Parathyroid adenoma (tissue), 2 donors: ENCODE measurements at regions not wholly inside any gene's neighbourhood (a gene's known extent, or its start where the extent isn't known, plus 50 kb on each side); places are given as distances from the start of the nearest gene placed in this dataset.
"Not testable (repeated sequence)": the region's sequence is repeated elsewhere in the genome, so short reads cannot be mapped to it uniquely, and the experiment has no call there.

ENCODE experiments used
- H2AFZ ChIP-seq: fragments of 300-600 bp; sonication (generic); one replicate; pipeline ENCODE4 v1.7.0; 2017; ENCODE audit warnings: antibody characterized with exemption, mild to moderate bottlenecking
- H3K27ac ChIP-seq: fragments of 300-600 bp; sonication (generic); one replicate; pipeline ENCODE4 v1.7.0; 2017
- H3K27me3 ChIP-seq: fragments of 300-600 bp; sonication (generic); one replicate; pipeline ENCODE4 v1.7.0; 2017; ENCODE audit warnings: low read length; ENCODE audit not compliant: control insufficient read depth, insufficient read depth
- H3K36me3 ChIP-seq: fragments of 300-600 bp; sonication (generic); one replicate; pipeline ENCODE4 v1.7.0; 2017; ENCODE audit warnings: low read length; ENCODE audit not compliant: control insufficient read depth, insufficient read depth
- H3K4me1 ChIP-seq: fragments of 300-600 bp; sonication (generic); one replicate; pipeline ENCODE4 v1.7.0; 2017; ENCODE audit warnings: control low read depth
- H3K4me2 ChIP-seq: fragments of 300-600 bp; sonication (generic); one replicate; pipeline ENCODE4 v1.7.0; 2017; ENCODE audit warnings: low read length
- H3K4me3 ChIP-seq: fragments of 300-600 bp; sonication (generic); one replicate; pipeline ENCODE4 v1.7.0; 2017; ENCODE audit warnings: low read depth, low read length
- H3K79me2 ChIP-seq: fragments of 300-600 bp; sonication (generic); one replicate; pipeline ENCODE4 v1.7.0; 2017; ENCODE audit warnings: control low read depth
- H3K9ac ChIP-seq: fragments of 300-600 bp; sonication (generic); one replicate; pipeline ENCODE4 v1.7.0; 2017; ENCODE audit warnings: mild to moderate bottlenecking
- H3K9me3 ChIP-seq: fragments of 300-600 bp; sonication (generic); one replicate; pipeline ENCODE4 v1.7.0; 2017; ENCODE audit warnings: low read length; ENCODE audit not compliant: control insufficient read depth
- TF ChIP-seq, protein P1 (sequence below): fragments of 300-600 bp; sonication (generic); IDR thresholded peaks from one replicate; pipeline ENCODE4 v1.7.0; 2017; ENCODE audit warnings: antibody characterized with exemption, mild to moderate bottlenecking
- donor health status: primary hyperparathyroidism.

DNA sequence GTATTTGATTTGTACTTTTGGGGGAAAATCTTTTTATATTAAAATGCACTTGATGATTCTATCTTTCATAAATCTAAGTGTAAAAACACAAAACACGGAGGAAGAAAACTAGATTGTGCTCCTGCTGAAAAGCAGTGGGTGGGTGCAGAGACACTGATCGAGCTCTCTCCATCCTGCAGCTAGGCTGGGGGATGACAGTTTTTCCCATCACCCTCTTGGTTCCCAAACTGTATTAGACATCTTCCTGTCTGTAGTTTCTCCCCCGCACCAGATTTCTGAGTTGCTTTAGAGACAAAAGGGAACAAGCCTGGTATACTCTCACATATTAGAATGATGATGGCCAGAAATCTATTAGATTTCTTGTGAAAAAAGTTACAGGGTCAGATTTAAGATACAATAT, 99.6 kb downstream of the FAM114A2 start:
- no peaks in the 10 kb centered on the region for H3K4me1 ChIP-seq
- H3K9me3 ChIP-seq = no peaks in the 10 kb centered on the region
- H3K27ac ChIP-seq = no peak overlapping the region
- H3K79me2 ChIP-seq = no peaks in the 10 kb centered on the region
- no peaks in the 10 kb centered on the region for H3K36me3 ChIP-seq
- H3K4me2 ChIP-seq = no peak overlapping the region
- no peak overlapping the region for H2AFZ ChIP-seq
- no peaks in the 10 kb centered on the region for H3K27me3 ChIP-seq
- TF ChIP-seq, protein P1, sequence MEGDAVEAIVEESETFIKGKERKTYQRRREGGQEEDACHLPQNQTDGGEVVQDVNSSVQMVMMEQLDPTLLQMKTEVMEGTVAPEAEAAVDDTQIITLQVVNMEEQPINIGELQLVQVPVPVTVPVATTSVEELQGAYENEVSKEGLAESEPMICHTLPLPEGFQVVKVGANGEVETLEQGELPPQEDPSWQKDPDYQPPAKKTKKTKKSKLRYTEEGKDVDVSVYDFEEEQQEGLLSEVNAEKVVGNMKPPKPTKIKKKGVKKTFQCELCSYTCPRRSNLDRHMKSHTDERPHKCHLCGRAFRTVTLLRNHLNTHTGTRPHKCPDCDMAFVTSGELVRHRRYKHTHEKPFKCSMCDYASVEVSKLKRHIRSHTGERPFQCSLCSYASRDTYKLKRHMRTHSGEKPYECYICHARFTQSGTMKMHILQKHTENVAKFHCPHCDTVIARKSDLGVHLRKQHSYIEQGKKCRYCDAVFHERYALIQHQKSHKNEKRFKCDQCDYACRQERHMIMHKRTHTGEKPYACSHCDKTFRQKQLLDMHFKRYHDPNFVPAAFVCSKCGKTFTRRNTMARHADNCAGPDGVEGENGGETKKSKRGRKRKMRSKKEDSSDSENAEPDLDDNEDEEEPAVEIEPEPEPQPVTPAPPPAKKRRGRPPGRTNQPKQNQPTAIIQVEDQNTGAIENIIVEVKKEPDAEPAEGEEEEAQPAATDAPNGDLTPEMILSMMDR = no peak
- H3K4me3 ChIP-seq = no peak overlapping the region
- H3K9ac ChIP-seq = no peak overlapping the region

DNA sequence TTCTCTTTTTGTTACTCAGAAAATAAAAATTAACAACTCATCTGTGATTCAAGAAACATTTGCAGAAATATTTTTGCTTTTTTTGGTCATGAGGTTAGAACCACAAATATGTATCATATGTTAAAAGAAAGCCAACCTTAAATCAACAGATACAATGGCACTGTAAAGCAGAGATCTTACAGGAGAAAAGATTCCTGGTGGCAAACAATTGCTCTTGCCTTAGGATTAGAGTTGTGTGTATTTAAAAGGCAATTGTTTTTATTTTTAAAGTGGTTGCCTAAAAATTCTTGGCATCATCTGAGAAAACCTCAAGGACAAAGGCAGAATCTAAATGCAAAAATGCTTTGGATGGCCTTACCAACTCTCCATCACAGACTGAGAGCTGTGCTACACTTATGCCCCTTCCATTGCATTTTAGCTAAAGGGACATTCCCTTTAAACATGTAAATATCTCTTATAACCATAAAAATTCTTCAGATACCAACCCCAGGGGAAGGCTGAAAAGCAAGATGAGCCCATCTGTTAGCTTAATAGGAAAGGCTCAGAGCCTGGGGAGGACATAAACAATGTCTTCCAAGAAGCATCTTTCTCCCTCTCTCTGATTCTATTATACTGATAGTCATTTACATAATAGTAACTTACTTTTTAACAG, 100.4 kb downstream of the FAM114A2 start:
- H3K79me2 ChIP-seq = no peaks in the 10 kb centered on the region
- TF ChIP-seq, protein P1 = no peak
- no peaks in the 10 kb centered on the region for H3K9me3 ChIP-seq
- no peak overlapping the region for H3K27ac ChIP-seq
- H3K9ac ChIP-seq = no peak overlapping the region
- no peaks in the 10 kb centered on the region for H3K4me1 ChIP-seq
- no peak overlapping the region for H3K4me3 ChIP-seq
- no peaks in the 10 kb centered on the region for H3K36me3 ChIP-seq
- H3K4me2 ChIP-seq = no peak overlapping the region
- no peaks in the 10 kb centered on the region for H3K27me3 ChIP-seq
- H2AFZ ChIP-seq = no peak overlapping the region

DNA sequence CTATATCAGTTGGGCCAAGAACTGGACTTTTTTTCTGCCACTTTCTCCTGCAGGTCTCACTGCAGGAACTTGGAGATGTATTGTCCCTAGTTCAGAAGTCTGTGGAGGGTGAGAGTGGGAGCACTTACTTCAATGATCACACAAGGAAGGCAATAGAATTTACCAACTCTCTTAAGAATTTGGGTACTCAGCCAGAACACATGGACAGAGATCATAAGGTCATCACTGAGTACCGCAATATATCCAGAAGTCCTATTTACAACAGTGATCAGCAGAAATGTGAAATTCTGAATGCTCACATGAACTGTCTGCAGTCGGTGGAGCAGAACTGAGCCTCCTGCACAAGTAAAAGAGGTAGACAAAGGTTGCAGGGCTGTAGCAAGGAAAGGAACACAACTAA, 101.0 kb downstream of the FAM114A2 start:
- H3K9me3 ChIP-seq = no peaks in the 10 kb centered on the region
- no peaks in the 10 kb centered on the region for H3K4me1 ChIP-seq
- no peaks in the 10 kb centered on the region for H3K27me3 ChIP-seq
- no peak overlapping the region for H2AFZ ChIP-seq
- TF ChIP-seq, protein P1 = no peak
- no peak overlapping the region for H3K27ac ChIP-seq
- no peak overlapping the region for H3K4me3 ChIP-seq
- no peak overlapping the region for H3K4me2 ChIP-seq
- no peaks in the 10 kb centered on the region for H3K79me2 ChIP-seq
- no peak overlapping the region for H3K9ac ChIP-seq
- H3K36me3 ChIP-seq = no peaks in the 10 kb centered on the region

DNA sequence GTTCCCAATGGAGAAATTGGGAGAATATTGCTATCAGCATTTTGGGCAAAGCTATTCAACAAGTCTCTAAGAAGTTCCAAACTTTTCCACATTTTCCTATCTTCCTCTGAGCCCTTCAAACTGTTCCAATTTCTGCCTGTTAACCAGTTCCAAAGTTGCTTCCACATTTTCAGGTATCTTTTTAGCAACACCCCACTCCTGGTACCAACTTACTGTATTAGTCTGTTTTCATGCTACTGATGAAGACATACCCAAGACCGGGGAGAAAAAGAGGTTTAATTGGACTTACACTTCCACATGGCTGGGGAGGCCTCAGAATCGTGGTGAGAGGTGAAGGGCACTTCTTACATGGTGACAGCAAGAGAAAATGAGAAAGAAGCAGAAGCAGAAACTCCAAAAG, 103.6 kb downstream of the FAM114A2 start:
- not testable (repeated sequence) for H3K4me3 ChIP-seq, H3K27me3 ChIP-seq, H3K4me1 ChIP-seq, H3K27ac ChIP-seq, H3K4me2 ChIP-seq, H3K36me3 ChIP-seq, H3K9ac ChIP-seq, H3K9me3 ChIP-seq, H3K79me2 ChIP-seq, H2AFZ ChIP-seq

DNA sequence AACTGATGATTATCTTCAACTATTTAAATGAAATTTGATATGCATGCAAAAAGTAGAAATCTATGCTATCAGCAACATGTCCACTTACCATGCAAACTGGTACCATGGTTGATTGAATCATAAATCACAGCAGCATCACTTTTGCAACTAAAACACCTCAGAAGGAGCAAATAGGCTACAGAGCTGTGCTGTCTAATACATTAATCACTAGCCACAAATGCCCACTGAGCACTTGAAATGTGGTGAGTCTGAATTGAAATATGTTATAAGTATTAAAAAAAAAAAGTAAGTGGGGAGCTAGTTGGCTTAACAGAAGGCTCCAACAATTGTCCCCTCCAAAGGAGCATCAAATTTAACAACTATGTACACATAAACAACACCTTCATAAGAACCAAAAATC, 112.5 kb downstream of the FAM114A2 start:
- Histone ChIP-seq H3K27me3 (no peaks in the 10 kb centered on the region), H3K27ac (no peak overlapping the region), H3K4me3 (no peak overlapping the region), H3K9me3 (no peaks in the 10 kb centered on the region), H3K36me3 (no peaks in the 10 kb centered on the region), H3K79me2 (no peaks in the 10 kb centered on the region), H3K9ac (no peak overlapping the region), H3K4me2 (no peak overlapping the region), H3K4me1 (no peaks in the 10 kb centered on the region), H2AFZ (no peak overlapping the region)
- TF ChIP-seq, protein P1 = no peak
